ENCODE measurements at regions not wholly inside any gene's neighbourhood (a gene's known extent, or its start where the extent isn't known, plus 50 kb on each side); places are given as distances from the start of the nearest gene placed in this dataset.

- no peaks in the 10 kb centered on the region for H3K36me3 ChIP-seq
- H3K9me3 ChIP-seq, result no peaks in the 10 kb centered on the region
- peak in 1 of 2 donors; percentile 43 for DNase-seq (ENCODE audit: low spot score in 2 of 2)
- H3K4me3 ChIP-seq, result no peak overlapping the region
- H3K4me1 ChIP-seq, result no peaks in the 10 kb centered on the region
- intact Hi-C loops (cut with DNase I), result no loop called here
- TF ChIP-seq, protein P1, sequence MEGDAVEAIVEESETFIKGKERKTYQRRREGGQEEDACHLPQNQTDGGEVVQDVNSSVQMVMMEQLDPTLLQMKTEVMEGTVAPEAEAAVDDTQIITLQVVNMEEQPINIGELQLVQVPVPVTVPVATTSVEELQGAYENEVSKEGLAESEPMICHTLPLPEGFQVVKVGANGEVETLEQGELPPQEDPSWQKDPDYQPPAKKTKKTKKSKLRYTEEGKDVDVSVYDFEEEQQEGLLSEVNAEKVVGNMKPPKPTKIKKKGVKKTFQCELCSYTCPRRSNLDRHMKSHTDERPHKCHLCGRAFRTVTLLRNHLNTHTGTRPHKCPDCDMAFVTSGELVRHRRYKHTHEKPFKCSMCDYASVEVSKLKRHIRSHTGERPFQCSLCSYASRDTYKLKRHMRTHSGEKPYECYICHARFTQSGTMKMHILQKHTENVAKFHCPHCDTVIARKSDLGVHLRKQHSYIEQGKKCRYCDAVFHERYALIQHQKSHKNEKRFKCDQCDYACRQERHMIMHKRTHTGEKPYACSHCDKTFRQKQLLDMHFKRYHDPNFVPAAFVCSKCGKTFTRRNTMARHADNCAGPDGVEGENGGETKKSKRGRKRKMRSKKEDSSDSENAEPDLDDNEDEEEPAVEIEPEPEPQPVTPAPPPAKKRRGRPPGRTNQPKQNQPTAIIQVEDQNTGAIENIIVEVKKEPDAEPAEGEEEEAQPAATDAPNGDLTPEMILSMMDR (IDR thresholded peaks at IDR 0.05), result no peak
- H3K27ac ChIP-seq, result no peak overlapping the region
- H3K27me3 ChIP-seq, result no peaks in the 10 kb centered on the region
Measured at GRCh38 chr19:30864391-30865215, 484.6 kb downstream of the TSHZ3 start.

DNA sequence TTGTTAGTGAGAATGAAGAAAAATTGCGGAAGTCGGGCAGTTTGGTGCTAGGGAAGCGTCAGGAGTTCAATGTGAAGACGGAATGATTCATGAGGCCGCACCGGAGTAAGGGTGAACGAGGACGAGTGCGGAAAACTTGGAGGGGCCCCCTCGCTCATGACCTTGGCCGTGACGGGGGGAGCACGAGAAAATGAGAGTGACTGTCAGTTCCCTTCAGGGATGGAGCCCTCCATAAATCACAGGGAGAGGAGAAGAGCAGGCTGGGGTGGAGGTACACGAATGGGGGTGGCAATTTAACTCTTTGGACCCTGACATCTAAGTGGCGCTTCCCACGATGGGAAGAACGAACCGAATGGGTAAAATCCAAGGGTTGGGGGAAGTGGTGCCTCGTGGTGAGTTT is 486.4 kb downstream of the TSHZ3 start:
- intact Hi-C loops (cut with DNase I), result no loop called here
- Histone ChIP-seq H3K27ac (no peak overlapping the region), H3K4me1 (no peaks in the 10 kb centered on the region), H3K9me3 (no peaks in the 10 kb centered on the region), H3K36me3 (no peaks in the 10 kb centered on the region), H3K27me3 (no peaks in the 10 kb centered on the region), H3K4me3 (no peak overlapping the region)
- TF ChIP-seq, protein P1 (IDR thresholded peaks at IDR 0.05), result no peak
- DNase-seq (ENCODE audit: low spot score in 2 of 2), result peak in 1 of 2 donors; percentile 37

- H3K9me3 ChIP-seq, result no peaks in the 10 kb centered on the region
- no peak for DNase-seq (ENCODE audit: low spot score in 2 of 2)
- H3K4me3 ChIP-seq, result no peak overlapping the region
- TF ChIP-seq, protein P1 (IDR thresholded peaks at IDR 0.05), result no peak
- H3K36me3 ChIP-seq, result no peaks in the 10 kb centered on the region
- no peaks in the 10 kb centered on the region for H3K4me1 ChIP-seq
- H3K27me3 ChIP-seq, result no peaks in the 10 kb centered on the region
- H3K27ac ChIP-seq, result no peak overlapping the region
- intact Hi-C loops (cut with DNase I), result no loop called here
Measured at GRCh38 chr19:30861919-30862318, 487.3 kb downstream of the TSHZ3 start.

DNA sequence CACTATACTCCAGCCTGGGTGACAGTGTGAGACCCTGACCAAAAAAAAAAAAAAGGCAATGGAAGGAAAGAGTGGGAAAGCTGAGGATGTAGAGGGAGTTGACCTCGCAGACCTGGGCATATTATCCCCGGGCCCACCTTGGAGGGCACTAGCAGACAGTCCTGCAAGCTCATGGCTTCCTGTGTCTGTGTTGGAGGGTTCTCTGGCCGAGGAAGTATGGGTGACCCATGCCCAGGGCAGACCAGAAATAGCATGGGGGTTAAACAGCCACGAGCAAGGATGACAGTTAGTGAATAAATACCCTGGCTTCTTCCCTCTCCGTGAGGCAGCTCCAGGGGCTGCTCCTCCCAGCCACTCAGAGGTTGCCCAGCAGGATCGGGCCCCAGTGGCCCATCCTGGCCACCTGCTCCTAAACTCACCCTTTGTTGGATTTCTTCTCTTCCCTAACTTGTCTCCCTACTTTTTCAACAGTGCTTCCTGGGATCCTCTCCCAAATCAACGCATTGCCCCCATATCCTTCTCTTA is 485.8 kb downstream of the ZNF536 start:
- DNase-seq (ENCODE audit: low spot score in 2 of 2), result peak in 1 of 2 donors; percentile 34
- Histone ChIP-seq H3K4me3 (no peak overlapping the region), H3K9me3 (no peaks in the 10 kb centered on the region), H3K27me3 (no peaks in the 10 kb centered on the region), H3K36me3 (no peaks in the 10 kb centered on the region), H3K27ac (no peak overlapping the region), H3K4me1 (no peaks in the 10 kb centered on the region)
- intact Hi-C loops (cut with DNase I), result no loop called here
- TF ChIP-seq, protein P1 (IDR thresholded peaks at IDR 0.05), result no peak

GRCh38 chr19:30857388-30857787 is 485.2 kb downstream of the ZNF536 start:
- intact Hi-C loops (cut with DNase I), result no loop called here
- no peaks in the 10 kb centered on the region for H3K9me3 ChIP-seq
- no peak for DNase-seq (ENCODE audit: low spot score in 2 of 2)
- no peaks in the 10 kb centered on the region for H3K27me3 ChIP-seq
- H3K4me3 ChIP-seq, result no peak overlapping the region
- TF ChIP-seq, protein P1 (IDR thresholded peaks at IDR 0.05), result no peak
- H3K4me1 ChIP-seq, result no peaks in the 10 kb centered on the region
- H3K27ac ChIP-seq, result no peak overlapping the region
- no peaks in the 10 kb centered on the region for H3K36me3 ChIP-seq

All from ascending aorta (tissue), 2 donors.